HG03432 (cell line): ENCODE measurements at regions not wholly inside any gene's neighbourhood (a gene's known extent, or its start where the extent isn't known, plus 50 kb on each side); places are given as distances from the start of the nearest gene placed in this dataset.
A peak's percentile ranks its signal among the peaks of the same experiment; 100 is the strongest.

Experiments used
- ATAC-seq: cut with Tn5 transposase; IDR thresholded peaks from one replicate; pipeline ENCODE4 v1.9.1; 2021; ENCODE audit warnings: mild to moderate bottlenecking, moderate library complexity; ENCODE audit not compliant: unreplicated experiment

- peak; percentile 64 for ATAC-seq
These were observed 201.4 kb downstream of the SOCS6 start for GRCh38 chr18:70489986-70490933.

DNA sequence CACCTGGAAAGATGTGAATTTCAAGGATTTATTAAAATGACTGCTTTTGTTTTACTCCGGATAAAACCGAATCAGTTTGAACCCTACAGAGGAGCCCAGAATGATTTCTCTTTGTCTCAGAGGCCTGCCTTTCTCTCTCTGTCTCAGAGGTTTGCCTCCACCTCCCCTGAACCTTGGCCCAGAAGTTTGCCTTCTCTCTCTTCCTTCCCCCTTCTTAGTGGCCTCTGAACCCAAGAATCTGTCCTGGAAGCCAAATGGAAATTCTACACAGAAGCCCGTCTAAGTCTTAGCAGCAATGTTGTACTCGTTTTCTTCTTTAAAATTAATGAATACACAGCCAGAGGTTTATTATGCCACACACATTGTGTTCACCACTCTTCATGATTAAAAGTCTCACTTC is 200.7 kb downstream of the SOCS6 start:
- no peak for ATAC-seq

GRCh38 chr18:70469916-70470315 is 181.1 kb downstream of the SOCS6 start:
- ATAC-seq, result no peak

DNA sequence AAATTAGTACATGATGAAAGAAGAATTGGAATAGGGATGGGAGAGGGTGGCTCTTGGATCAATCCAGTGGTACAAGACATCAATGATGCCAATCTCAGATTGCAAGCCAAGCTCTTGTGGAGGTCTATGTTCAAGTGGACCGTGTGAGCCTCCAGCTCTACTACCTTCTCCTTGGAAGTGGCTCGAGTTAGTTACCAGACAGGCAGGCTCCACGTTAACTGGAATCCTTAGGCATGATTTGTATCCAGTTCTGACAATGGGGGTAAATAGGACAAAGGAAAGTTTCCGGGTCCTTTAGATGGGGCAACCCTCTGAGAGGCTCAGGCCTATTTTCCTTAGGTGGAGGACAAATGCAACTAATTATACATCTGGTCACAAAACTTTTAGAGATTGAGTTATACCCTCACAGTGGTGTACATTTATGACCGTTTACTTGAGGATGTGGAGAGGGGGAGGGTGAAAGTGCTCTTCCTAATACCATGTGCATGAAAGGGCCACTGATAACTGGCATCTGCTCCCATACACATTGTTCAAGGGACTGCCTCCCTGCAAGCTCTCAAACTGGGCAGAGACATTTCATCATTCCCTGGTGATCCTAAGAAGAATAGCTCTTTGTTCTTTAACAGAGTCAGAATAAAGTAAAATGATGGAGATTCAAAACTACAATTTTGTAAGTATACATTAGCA is 180.2 kb downstream of the SOCS6 start:
- no peak for ATAC-seq

DNA sequence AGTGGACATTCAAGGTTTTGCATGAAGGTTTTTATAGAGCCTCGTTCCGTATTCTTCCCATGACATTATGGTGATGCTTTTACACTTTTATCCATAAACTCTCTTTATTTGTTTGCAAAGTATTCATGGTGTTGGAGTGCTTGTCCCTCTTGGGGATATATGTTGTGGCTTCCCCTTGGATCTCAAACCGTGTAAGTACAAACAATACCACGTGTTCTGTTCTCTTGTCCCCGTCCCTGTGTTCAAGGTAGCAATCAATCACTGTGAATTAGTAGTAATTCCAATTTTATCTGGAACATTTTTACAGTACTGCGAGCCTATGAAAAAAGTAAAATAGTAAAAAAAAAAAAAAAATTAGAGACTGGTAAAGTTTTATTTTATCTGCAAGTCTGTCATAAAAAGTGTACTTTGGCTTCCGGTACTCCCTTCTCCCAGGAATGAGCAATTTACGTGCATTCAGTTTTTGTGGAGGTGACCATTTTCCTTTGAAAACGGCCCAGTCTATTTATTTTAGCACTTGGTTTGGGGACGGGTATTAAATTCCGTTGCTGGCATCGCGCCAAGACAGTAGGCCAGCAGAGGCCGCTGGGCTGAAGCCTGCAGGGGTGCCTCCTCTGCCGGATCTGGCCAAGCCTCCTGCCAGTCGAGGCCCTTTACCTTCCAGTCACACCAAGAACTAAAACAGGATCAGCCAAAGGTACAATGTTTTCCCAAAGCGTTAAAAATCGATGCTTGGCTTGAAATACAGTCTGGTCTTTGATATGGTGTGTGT is 175.7 kb downstream of the SOCS6 start:
- peak; percentile 59 for ATAC-seq

DNA sequence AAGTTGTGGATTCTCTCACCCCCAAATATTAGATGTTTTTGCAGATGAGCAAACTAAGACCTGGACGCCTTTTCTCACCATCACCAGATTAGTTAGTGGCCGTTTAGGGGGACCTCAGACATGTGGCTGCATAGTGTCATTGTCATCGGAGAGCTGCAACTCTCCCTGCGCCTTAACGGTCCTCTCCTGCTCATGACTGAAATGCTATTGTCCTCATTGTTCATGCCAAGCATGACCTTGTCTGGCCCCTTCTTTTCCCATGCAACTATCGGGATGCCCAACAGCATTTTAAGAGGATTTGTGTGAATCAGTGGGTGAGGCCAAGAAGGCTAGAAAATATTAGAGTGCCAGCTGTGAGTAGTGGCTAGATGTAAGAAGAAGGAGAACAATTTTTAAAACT is 174.2 kb downstream of the SOCS6 start:
- ATAC-seq, result no peak

GRCh38 chr18:70462078-70462439 is 173.2 kb downstream of the SOCS6 start:
- ATAC-seq, result no peak

GRCh38 chr18:70461323-70462077 is 172.7 kb downstream of the SOCS6 start:
- ATAC-seq, result no peak

GRCh38 chr18:70459731-70460130 is 170.9 kb downstream of the SOCS6 start:
- no peak for ATAC-seq

DNA sequence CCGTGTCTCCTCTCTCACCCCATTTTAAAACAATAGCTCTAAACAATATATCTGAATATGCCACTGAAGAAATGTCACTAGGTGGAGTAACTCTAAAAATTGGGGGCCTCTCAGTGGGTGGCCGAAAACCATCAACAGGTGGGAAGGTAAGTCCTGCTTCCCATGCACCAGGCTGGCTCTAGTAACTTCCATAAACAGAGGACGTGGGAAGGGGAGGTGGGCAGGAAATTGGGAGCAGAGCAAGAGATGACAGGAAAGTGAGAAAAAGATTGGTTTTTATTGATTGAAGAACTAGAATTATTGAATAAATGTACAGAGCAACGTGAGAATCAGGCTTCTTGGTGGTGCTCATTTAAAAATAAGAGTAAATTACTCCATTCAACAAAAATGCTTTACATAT is 170.4 kb downstream of the SOCS6 start:
- no peak for ATAC-seq

DNA sequence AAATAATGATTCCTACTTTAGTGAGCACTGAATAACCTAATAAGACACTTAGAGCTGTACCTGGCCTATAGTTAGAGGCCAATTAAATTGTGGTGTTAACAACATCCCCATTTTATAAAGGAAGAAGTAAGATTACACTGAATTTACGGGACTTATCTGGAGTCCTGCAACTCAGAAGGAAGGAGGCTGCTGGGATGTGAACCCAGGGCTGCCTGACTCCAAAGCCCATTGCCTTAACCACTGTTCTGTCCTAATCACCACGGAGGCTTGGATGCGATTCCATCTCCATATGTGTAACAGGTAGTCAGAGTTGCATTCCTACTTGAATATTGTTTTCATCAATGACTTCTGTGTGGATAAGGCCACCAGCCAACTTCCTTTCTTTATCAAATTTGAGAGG is 168.9 kb downstream of the SOCS6 start:
- no peak for ATAC-seq

- no peak for ATAC-seq
These were observed 168.4 kb downstream of the SOCS6 start for GRCh38 chr18:70457223-70457622.

DNA sequence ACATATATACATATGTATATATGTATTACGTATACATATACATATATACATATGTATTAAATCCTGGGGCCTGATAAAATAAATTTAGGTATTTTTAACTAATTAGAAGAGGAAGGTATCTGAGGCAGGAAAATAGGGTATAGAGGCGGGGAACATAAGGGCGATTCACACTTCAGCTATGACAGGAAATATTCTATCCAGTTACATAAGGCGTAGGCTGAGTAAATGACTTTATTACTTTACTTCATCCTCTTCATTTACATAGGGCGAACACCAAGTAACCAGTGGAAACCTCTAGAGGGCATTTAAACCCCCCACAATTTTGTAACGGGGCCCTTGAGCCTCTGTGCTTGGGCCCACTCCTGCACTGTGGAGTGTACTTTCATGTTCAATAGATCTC is 167.5 kb downstream of the SOCS6 start:
- no peak for ATAC-seq

GRCh38 chr18:70455731-70456130 is 166.9 kb downstream of the SOCS6 start:
- no peak for ATAC-seq

GRCh38 chr18:70454704-70455322 is 166.0 kb downstream of the SOCS6 start:
- ATAC-seq, result peak; percentile 83

GRCh38 chr18:70453058-70453775 is 164.4 kb downstream of the SOCS6 start:
- ATAC-seq, result no peak

GRCh38 chr18:70452501-70452900 is 163.7 kb downstream of the SOCS6 start:
- no peak for ATAC-seq

DNA sequence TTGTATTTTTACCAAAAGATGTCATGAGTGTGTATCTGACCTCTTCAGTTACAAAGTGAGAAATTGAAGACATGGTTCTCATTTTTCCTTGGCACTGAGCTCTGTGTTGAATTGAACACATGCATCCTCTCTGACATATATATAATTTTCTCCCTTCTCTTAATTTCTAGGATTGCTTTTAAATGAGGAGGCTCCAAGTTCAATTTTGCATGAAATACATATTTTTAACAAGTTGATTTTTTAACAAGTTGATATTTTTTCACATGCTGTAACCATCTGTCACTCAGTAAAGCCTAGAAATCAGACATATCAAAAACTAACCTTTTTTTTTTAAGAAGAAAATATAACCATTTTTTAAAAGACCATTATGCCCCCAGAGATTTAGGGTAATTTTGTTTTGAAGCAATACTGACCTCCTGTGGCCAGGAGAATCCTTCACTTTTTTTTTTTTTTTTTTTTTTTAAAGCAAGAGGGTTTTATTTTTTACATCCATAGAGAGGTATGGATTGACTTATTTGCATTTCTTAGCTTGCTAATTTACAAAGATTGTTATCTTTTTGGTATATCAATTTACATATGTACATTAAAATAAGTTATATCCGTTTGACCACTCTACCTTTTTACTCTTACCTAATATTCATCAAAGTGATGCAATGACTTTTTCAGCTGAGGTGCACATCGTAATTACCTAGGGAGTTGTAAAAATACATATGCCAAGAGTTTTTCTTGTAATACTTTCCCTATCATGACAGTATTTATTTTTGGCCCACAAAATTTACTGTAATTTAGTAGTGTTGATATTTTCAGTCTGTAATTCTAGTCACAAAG is 161.8 kb downstream of the SOCS6 start:
- no peak for ATAC-seq

DNA sequence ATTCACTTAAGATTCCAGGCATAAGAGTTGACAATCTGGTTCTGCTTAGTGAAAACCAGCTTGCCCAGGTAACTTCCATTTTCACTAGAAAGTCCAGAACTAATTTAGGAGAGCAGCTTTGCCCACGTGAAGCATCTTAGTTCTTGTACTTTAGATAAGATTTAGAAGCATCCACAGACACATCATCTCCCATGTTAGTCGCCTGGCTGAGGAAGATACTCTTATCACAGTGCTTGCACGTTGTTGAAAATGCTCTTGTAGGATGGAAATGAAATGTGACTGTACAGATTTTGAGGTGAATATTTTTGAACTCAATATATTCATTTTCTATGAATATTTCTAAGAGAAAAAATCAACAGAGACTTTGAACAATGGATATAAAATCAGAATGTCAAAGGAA is 159.7 kb downstream of the SOCS6 start:
- ATAC-seq, result no peak
